ENCODE measurements at regions not wholly inside any gene's neighbourhood (a gene's known extent, or its start where the extent isn't known, plus 50 kb on each side); places are given as distances from the start of the nearest gene placed in this dataset.

- no peaks in the 10 kb centered on the region for H3K9me3 Mint-ChIP-seq
These were observed 662.6 kb upstream of the ZWINT start for GRCh38 chr10:57023626-57024025.

GRCh38 chr10:57018452-57018851 lies 657.4 kb upstream of the ZWINT start:
- no peak overlapping the region for H3K4me3 Mint-ChIP-seq
- no peaks in the 10 kb centered on the region for H3K27me3 Mint-ChIP-seq
- H3K27ac Mint-ChIP-seq: no peak overlapping the region
- DNase-seq: no peak
- no peak for ATAC-seq (replicated peaks)
- H3K4me1 Mint-ChIP-seq: no peaks in the 10 kb centered on the region
- H3K9me3 Mint-ChIP-seq: peaks cover 0 to 4% of the 10 kb centered on the region in 2 donors
- H3K36me3 Mint-ChIP-seq: no peaks in the 10 kb centered on the region

More at GRCh38 chr10:57023626-57024025, 662.6 kb upstream of the ZWINT start:
- no peaks in the 10 kb centered on the region for H3K36me3 Mint-ChIP-seq
- no peaks in the 10 kb centered on the region for H3K4me1 Mint-ChIP-seq
- no peak overlapping the region for H3K27ac Mint-ChIP-seq
- no peak for DNase-seq
- ATAC-seq (replicated peaks): no peak
- H3K27me3 Mint-ChIP-seq: no peaks in the 10 kb centered on the region
- no peak overlapping the region for H3K4me3 Mint-ChIP-seq

GRCh38 chr10:57017356-57018037 lies 656.4 kb upstream of the ZWINT start:
- no peak for ATAC-seq (replicated peaks)
- no peak overlapping the region for H3K4me3 Mint-ChIP-seq

DNA sequence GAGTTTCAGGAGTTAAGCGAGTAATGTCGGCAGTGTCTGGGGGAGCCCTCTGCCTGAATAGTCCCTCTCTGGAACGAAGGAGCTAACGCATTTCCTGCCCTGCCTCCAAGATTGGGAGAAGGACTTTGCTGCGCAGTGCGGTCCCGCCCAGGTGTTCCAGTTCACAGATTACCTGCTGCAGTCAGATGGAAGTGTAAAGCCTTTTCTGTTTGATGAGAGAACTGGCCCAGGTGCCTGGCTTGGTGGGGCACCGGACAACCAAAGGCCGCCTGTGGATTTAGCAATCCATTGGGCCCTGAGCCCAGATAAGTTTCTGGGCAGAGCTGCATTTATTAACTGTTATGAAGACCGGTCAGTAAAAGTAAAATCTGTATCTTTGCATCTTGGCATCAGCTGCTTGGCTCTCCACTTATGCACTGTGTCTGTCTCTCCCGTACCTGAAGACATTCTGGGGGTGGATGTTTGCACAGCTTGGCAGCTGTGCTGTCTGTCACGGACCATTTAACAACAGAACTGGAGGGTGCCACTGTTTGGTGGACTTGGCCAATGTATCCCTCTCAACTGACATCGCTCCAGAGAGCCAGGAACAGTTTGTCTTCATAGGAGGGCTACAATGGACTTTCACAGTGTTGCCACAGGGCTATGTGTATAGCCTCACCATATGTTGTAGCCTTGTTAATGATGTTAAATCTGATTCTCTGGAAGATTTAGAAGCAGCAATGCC lies 654.7 kb upstream of the ZWINT start:
- ATAC-seq (replicated peaks) (no peak), DNase-seq (no peak)
- peaks cover 0 to 4% of the 10 kb centered on the region in 2 donors for H3K9me3 Mint-ChIP-seq
- no peak overlapping the region for H3K4me3 Mint-ChIP-seq
- H3K36me3 Mint-ChIP-seq: no peaks in the 10 kb centered on the region
- no peak overlapping the region for H3K27ac Mint-ChIP-seq
- no peaks in the 10 kb centered on the region for H3K27me3 Mint-ChIP-seq
- H3K4me1 Mint-ChIP-seq: no peaks in the 10 kb centered on the region

More at GRCh38 chr10:57017356-57018037, 656.4 kb upstream of the ZWINT start:
- Mint-ChIP-seq H3K4me1 (no peaks in the 10 kb centered on the region), H3K27me3 (no peaks in the 10 kb centered on the region), H3K9me3 (peaks cover 0 to 4% of the 10 kb centered on the region in 2 donors), H3K27ac (no peak overlapping the region), H3K36me3 (no peaks in the 10 kb centered on the region)
- no peak for DNase-seq

GRCh38 chr10:57015187-57015586 lies 654.1 kb upstream of the ZWINT start:
- H3K9me3 Mint-ChIP-seq: peaks cover 0 to 4% of the 10 kb centered on the region in 2 donors
- H3K4me1 Mint-ChIP-seq: no peaks in the 10 kb centered on the region
- no peak for DNase-seq
- H3K4me3 Mint-ChIP-seq: no peak overlapping the region
- H3K27ac Mint-ChIP-seq: no peak overlapping the region
- H3K36me3 Mint-ChIP-seq: no peaks in the 10 kb centered on the region
- no peaks in the 10 kb centered on the region for H3K27me3 Mint-ChIP-seq
- no peak for ATAC-seq (replicated peaks)

DNA sequence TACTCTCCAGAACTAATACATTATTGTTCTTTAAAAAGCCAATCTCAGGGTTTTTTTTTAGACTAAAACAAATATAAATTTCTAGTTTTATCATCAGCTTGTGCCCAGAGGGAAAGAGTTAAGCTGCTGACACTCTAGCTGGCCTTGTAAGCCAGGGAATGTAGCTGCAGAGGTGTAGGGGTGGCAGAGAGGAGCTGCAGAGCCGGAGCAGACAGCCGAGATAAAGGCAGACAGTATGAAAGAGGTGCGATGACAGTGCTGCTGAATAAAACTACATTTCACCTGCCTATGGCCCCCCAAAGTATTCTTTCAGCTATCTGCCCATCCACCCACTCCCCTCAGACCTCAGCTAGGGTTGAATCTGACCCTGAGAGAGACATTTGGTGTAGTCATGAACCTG lies 653.7 kb upstream of the ZWINT start:
- H3K27ac Mint-ChIP-seq: no peak overlapping the region
- no peak for DNase-seq
- no peak for ATAC-seq (replicated peaks)
- no peaks in the 10 kb centered on the region for H3K4me1 Mint-ChIP-seq
- H3K9me3 Mint-ChIP-seq: peaks cover 0 to 4% of the 10 kb centered on the region in 2 donors
- H3K27me3 Mint-ChIP-seq: no peaks in the 10 kb centered on the region
- no peaks in the 10 kb centered on the region for H3K36me3 Mint-ChIP-seq
- H3K4me3 Mint-ChIP-seq: no peak overlapping the region

DNA sequence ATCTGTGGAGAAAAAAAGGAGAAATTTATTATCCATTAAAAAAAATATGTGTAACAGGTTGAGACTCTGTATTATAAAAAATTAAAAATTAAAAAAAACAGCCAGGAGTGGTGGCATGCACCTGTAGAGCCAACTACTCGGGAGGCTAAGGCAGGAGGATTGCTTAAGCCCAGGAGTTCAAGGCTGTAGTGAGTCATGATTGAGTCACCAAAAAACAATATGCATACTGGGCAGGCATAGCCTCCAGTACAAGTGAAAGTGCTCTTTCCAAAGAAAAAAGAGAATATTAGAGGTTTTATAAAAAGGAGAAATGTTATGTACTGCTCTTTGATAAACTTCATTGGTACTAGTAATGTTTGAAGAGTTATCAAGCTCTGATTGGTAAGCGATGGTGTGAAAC lies 647.1 kb upstream of the ZWINT start:
- no peaks in the 10 kb centered on the region for H3K27me3 Mint-ChIP-seq
- H3K27ac Mint-ChIP-seq: no peak overlapping the region
- no peak for ATAC-seq (replicated peaks)
- H3K9me3 Mint-ChIP-seq: no peaks in the 10 kb centered on the region
- DNase-seq: no peak
- H3K36me3 Mint-ChIP-seq: no peaks in the 10 kb centered on the region
- no peaks in the 10 kb centered on the region for H3K4me1 Mint-ChIP-seq
- no peak overlapping the region for H3K4me3 Mint-ChIP-seq

DNA sequence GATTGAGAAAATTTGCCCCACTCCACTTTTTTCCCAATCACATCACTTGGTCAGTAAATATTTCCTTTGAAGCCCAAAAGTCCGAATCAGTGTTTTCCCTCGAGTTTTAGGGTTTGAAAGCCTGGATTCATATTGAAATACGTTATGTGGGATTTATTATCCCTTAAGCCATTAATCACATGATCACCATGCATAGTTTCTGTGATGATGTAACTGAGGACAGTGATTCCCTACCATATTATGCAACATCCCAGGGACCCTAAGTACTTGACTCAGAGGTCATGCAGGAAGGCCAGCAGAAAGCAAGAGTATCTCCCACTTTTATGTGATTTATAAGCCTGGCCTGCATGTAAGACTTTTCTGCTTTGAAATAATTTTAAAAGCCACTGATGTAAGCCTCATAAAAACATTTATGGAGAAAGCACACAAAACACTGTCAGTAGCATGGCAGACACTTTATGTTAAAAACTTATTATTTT lies 630.6 kb upstream of the ZWINT start:
- H3K27me3 Mint-ChIP-seq: no peaks in the 10 kb centered on the region
- no peak for DNase-seq
- H3K4me3 Mint-ChIP-seq: no peak overlapping the region
- ATAC-seq (replicated peaks): no peak
- H3K9me3 Mint-ChIP-seq: peaks cover 0 to 3% of the 10 kb centered on the region in 2 donors
- H3K4me1 Mint-ChIP-seq: no peaks in the 10 kb centered on the region
- no peaks in the 10 kb centered on the region for H3K36me3 Mint-ChIP-seq
- no peak overlapping the region for H3K27ac Mint-ChIP-seq

- ATAC-seq (replicated peaks) (no peak), DNase-seq (no peak)
- no peak overlapping the region for H3K4me3 Mint-ChIP-seq
- H3K27me3 Mint-ChIP-seq: no peaks in the 10 kb centered on the region
- H3K4me1 Mint-ChIP-seq: no peaks in the 10 kb centered on the region
- H3K36me3 Mint-ChIP-seq: no peaks in the 10 kb centered on the region
- H3K9me3 Mint-ChIP-seq: peaks cover 0 to 5% of the 10 kb centered on the region in 2 donors
- H3K27ac Mint-ChIP-seq: no peak overlapping the region
These were observed 614.5 kb upstream of the ZWINT start for GRCh38 chr10:56975513-56975912.

GRCh38 chr10:56973766-56974165 lies 612.7 kb upstream of the ZWINT start:
- DNase-seq (no peak), ATAC-seq (replicated peaks) (no peak)
- H3K4me1 Mint-ChIP-seq: no peaks in the 10 kb centered on the region
- H3K4me3 Mint-ChIP-seq: no peak overlapping the region
- peaks cover 0 to 5% of the 10 kb centered on the region in 2 donors for H3K9me3 Mint-ChIP-seq
- no peak overlapping the region for H3K27ac Mint-ChIP-seq
- H3K36me3 Mint-ChIP-seq: no peaks in the 10 kb centered on the region
- no peaks in the 10 kb centered on the region for H3K27me3 Mint-ChIP-seq

DNA sequence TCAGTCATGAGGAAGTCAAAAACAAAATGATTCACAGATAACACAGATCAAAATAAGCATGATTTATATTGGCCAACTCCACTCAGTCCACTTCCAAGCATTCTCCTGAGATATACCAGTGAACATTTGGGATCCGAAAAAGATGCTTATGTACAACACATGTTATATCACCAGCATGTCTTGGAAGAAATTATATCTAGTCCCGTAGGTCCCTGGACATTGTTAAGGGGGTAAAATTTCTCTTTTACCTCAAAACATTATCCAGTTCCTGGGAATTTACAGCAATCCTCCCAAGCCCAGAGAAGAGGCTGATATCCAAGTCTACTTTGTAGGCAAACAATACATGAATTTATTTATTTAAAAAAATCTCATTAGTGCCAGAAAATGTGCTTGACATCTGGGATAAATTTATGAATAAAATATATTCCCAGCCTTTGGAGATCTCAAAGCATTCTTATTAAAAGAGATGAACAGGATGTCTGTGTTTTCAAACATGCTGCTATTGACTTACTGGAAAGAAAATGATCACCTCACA lies 582.2 kb upstream of the ZWINT start:
- H3K36me3 Mint-ChIP-seq: no peaks in the 10 kb centered on the region
- ATAC-seq (replicated peaks) (no peak), DNase-seq (no peak)
- no peak overlapping the region for H3K4me3 Mint-ChIP-seq
- peaks cover 9% of the 10 kb centered on the region in 2 donors for H3K9me3 Mint-ChIP-seq
- no peaks in the 10 kb centered on the region for H3K4me1 Mint-ChIP-seq
- no peaks in the 10 kb centered on the region for H3K27me3 Mint-ChIP-seq
- H3K27ac Mint-ChIP-seq: no peak overlapping the region

- H3K27ac Mint-ChIP-seq: no peak overlapping the region
- no peak overlapping the region for H3K4me3 Mint-ChIP-seq
- no peak for DNase-seq
- ATAC-seq (replicated peaks): no peak
- H3K36me3 Mint-ChIP-seq: no peaks in the 10 kb centered on the region
- peaks cover 9 to 10% of the 10 kb centered on the region in 2 donors for H3K9me3 Mint-ChIP-seq
- no peaks in the 10 kb centered on the region for H3K27me3 Mint-ChIP-seq
- no peaks in the 10 kb centered on the region for H3K4me1 Mint-ChIP-seq
These were observed 573.5 kb upstream of the ZWINT start for GRCh38 chr10:56934515-56934914.

DNA sequence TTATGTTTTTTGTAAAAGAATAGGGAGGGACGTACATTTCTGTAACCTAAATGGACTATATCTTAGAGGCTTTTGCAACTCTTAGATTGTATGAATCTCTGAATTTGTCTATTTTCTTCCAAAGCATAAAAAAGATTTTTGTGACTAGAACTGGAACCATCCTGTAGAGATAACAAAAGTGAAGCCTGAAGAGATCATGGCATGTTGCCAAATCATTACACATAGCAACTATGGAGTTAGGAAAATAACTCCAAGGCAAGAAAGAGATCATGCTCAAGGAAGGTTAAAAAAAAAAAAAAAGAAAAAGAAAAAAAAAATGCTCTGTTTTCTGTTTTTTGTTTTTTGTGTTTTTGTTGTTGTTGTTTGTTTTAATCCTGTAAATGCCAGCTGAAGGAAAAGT lies 567.7 kb upstream of the ZWINT start:
- no peak for DNase-seq
- Mint-ChIP-seq H3K4me1 (no peaks in the 10 kb centered on the region), H3K36me3 (no peaks in the 10 kb centered on the region), H3K27me3 (no peaks in the 10 kb centered on the region), H3K4me3 (no peak overlapping the region), H3K27ac (no peak overlapping the region), H3K9me3 (peaks cover 7 to 17% of the 10 kb centered on the region in 2 donors)
- ATAC-seq (replicated peaks): no peak

- H3K4me1 Mint-ChIP-seq: no peaks in the 10 kb centered on the region
- no peak overlapping the region for H3K27ac Mint-ChIP-seq
- peaks cover 7 to 17% of the 10 kb centered on the region in 2 donors for H3K9me3 Mint-ChIP-seq
- DNase-seq (no peak), ATAC-seq (replicated peaks) (no peak)
- H3K4me3 Mint-ChIP-seq: no peak overlapping the region
- no peaks in the 10 kb centered on the region for H3K36me3 Mint-ChIP-seq
- H3K27me3 Mint-ChIP-seq: no peaks in the 10 kb centered on the region
These were observed 566.6 kb upstream of the ZWINT start for GRCh38 chr10:56927701-56928100.
